Inflammatory macrophage treated with lipopolysaccharide for 1 hour (primary cell): ENCODE measurements at regions not wholly inside any gene's neighbourhood (a gene's known extent, or its start where the extent isn't known, plus 50 kb on each side); places are given as distances from the start of the nearest gene placed in this dataset.
"Not testable (repeated sequence)": the region's sequence is repeated elsewhere in the genome, so short reads cannot be mapped to it uniquely, and the experiment has no call there.

Source experiments
- DNase-seq, 2 donors: peaks; one replicate each; pipeline ENCODE4 v3.0.0-alpha.2; 2020 to 2022

DNA sequence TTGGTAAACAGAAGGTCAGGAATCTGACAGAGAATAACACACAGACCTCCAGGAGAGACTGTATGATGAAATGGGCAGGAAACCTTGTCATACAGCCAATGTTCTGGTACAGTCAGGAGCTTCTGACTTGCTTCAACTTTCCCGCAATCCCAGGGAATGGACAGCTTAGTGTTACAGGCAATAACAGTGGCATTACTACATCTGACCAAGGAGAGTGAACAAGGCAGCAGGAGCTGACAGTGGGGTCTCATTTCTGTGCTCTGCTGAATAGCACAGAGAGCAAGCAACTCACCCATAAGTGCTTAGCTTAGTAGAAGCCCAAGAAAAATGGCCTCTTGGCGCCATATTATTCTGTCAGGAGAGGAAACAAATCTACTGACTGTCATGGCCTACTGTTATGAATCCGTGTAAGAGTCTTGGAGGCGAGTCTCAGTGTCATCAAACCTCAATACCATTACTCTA, 186.2 kb upstream of the MTPN start:
- no peak for DNase-seq

DNA sequence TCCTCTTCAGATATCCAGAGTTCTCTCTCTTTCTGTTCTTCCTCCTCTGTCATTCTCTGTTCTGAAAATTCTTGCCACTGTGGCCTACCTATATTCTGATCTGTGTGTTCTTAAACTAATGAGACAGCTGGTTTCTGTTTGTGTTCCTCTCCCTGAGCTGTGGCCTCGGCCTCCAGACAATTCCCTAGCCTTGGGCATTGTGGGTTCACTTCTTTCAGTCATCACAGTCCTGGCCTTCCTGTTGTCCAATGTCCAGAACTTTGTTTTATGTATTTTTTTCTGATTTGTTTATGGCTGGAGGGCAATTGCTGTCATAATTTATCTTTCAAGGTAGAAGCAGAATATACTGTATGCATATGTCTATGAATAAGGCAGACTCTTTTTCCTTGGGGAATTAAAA, 173.2 kb upstream of the MTPN start:
- DNase-seq, result no peak

DNA sequence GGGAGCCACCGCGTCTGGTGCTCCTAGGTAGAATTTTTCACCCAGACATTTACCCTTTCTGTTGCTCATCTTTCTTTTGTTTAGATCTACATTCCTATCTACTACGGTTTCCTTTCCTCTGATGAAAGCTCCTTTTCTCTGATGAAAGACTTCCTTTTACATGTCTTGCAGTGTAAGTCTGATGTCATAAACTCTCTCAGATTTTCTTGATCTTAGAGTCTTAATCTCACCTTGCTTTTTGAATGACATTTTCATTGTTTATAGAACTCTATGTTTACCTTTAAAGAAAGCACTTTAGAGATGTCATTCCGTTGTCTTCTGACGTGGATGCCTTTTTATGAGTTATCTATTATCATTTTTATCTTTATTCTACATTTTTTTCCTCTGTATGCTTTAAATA, 171.8 kb upstream of the MTPN start:
- DNase-seq, result no peak

DNA sequence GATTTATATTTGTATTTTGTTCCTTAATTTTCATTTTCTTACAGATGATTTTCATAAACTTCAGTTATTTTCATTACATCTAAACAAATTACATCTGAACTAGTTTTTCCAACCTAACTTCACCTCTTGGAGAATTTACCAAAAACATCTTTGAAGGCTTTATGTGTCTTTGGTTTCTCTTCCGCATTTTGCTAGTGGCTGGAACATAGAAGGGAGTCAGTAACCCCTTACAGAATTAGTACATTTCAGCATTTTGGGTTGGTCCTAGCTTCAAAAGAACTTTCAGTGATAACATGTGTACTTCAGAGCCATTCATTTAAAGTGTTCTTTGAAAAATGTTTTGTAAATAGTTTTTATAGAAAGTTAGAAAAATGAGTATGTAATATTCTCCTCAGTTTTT, 169.8 kb upstream of the MTPN start:
- no peak for DNase-seq

DNA sequence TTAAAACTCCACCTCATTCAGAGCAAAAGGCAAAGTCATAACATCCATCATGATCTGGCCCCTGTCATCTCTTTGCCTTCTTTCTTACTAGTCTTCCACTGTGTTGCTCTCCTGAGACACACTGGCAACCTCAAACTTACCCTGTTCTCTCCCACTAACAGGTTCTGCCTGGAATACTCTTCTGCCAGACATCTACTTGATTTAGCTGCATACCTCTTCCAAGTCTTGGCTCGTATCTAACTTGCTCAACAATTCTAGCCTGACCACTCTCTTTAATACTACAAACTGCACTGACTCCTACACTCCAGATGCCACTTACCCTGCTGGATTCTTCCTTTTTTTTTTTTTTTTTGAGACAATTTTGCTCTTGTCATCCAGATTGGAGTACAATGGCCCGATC, 167.0 kb upstream of the MTPN start:
- no peak for DNase-seq

DNA sequence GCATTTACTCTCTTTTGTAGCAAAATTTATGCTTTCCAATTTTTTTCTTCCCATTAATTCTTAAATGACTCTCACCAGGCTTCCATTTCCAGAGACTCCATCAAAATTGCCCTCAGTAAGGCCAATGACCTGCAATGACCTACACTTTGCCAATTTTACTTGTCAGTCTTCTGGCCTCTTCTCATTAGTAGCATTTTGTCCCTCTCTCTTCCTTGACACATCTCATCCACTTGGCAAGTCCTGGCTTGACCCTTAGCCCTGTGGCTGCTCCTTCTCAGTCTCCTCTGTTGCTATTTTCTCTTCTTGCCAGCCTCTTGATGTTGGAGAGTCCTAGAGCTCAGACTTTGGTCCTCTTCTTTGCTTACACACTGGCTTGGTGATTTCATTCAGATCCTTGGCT, 166.1 kb upstream of the MTPN start:
- DNase-seq, result no peak

DNA sequence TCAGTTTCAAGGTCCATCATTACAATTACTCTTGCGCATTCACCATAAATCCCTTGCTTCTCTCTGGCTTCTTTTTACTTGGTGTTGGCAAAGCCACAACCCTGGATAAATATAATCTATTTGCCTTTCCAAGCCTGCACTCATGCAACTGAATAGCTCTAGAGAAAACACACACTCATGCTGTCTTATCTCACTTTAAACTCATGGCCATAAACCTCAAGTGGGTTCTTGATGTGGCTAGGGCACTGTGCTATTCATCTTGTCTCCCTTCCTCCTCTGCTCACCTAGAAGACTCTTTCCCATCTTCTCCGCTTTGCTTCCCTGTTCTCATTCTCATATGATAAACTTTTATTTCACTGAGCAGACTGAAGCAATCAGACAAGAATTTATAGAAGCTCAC, 165.4 kb upstream of the MTPN start:
- no peak for DNase-seq

DNA sequence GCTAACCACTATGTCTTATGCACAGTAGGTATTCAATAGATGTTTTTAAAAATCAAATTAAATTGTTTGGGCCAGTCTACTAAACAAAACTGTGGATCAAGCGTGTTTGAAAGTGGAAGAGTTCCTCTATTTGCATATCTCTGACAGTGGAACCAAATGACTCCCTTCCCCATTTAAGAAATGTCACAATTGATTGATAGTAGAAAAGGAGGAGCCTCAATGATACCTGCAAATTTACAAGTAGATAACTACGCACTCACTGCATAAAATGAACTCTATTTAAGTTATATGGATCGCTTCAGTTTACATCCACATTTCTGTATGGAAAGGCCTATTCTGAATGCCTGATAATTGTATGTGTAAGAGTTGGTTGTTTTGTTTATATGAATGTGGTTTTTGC, 163.3 kb upstream of the MTPN start:
- no peak for DNase-seq

DNA sequence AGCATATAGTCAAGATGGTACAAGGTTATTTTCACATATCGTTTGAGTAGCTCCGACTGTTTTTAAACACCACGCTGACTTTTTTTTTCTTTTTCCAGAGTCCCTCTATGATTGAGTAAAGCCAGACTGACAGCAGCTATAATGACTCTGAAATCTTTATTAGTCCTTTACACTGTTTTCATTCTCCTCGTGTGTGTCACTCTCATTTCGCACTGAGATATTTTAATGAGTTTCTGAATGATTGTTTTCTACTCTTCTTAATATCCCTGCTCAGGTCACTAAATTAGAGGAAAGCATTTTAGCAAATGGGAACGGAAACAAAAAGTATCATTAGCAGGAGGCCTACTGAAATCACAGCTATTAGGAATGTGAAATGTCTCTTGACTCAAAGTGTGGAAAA, 162.3 kb upstream of the MTPN start:
- no peak for DNase-seq

DNA sequence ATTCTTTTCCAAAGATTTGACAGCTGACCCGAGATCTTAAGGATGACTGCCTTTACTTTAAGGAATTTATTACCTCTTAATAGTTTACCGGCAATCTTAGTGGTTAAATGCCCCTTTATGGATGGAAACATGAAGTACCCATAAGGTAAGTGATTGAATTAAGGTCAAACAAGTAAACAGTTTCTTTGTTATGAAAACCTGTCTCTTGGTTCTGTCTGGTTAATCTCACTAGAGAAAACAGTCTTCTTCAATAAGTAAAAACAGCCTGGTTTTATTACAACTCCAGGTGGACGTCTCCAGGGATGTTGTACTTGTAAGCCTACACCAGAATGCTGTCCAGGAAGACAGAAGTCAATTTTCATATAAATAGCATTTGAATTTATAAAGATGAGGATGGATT, 161.8 kb upstream of the MTPN start:
- DNase-seq, result no peak

DNA sequence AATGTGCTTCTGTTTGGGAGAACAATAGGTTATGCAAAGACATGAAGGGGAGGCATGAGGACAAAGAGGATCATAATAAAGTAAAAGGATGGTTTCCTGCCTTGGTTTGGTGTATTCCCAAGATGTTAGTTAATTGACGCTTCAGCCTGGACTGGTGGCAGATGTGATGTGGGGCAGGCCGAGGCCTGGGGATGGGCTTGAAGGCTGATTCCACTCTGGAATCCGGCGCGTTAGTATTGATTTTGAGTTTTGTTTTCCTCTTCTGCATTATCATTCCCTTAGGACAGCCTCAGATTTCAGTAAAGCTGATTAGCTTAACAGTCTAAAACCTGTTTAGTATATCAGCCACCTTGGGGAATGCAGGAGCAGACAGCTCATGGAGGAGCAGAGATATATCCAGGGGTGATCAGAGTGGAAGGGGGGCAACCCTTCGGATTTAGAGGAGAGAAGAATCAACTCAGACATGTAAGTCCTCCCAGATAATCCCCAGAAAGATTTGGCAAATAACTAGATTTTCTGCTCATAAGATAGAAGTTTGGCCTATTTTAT, 159.8 kb upstream of the MTPN start:
- DNase-seq, result no peak

DNA sequence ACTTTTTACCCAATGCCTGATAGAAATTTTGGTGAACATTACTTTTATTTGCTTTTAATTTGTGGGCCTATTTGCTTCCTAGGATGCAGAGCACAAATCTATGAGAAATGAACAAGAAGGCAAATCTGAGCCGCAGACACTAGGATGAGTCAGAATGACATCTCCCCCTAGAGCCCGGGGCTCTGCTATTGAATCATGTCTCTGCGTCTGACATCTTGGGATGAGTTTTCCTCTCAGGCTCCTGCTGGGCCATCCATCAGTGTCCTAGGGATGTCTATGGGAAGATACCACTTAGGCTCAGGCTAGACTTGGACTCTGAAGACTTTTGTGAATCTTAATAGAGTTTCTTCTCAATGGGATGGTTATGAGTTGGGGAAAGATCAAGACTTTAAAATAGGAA, 157.3 kb upstream of the MTPN start:
- no peak for DNase-seq

DNA sequence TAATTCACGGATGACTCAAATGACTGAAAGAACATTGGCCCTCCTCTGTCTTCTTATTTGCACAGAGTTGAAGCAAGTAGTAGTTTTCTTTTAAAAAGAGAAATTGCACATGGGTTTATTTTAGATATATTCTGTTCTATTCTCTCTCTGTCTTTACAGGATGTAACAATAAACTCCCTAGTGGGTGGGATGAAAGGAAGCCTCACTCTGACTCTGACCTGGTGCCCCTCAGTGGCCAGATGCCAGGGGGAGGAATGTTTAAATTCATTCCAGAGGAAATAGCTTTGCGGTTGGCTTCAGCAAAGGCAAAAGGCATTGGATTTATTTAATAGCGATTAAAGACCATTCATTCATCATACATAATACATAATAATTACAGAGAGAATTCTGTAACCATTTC, 156.4 kb upstream of the MTPN start:
- DNase-seq, result no peak

DNA sequence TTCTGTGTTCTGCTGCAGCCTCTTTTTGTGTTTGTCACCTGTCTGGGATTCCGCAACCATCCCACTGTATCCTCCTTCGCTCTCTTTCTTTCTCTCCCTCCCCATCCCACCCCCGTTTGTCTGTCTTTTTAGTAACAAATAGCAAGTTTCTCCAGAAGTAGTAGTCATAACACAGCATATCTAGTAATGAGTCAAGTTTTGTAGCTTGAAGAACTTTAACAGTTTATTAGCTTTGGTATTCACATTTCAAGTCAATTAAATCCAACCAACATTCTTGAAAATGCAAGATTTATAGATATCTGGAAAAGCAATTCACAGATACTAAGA, 154.1 kb upstream of the MTPN start:
- no peak for DNase-seq

DNA sequence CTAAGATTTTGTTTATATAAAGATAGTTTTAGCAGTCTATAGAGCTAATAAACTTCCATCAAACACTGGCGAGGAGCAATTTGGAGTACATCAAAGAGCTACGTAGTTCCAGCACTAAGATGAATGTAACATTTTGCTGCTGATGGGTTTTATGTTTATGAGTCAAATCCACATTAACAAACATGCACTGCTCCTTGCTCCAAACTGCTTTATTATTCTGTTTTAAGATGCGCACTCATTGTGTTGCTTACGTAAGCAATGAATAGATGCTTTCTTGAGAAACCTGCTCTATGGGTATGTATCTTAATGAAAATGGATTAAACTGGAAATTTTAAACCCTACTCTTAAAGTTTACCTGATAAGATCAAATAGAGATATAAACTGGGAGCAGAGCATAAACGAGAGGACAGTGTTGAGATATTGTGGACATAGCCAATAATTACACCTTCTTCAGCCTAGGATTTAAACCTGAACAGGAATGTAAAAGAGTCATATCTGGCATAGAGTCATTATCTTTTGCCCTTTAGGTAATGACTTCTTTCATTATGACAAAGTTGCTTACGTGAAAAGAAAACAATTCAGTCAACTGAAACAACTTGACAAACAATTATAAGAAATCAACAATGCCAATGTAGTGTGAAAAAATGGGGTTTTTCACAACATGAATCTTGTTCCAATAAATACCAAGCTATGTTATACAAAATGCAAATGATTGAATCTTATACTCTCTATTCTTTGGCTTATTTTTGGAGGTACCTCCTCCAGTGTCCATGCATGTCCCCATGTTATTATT, 153.5 kb upstream of the MTPN start:
- no peak for DNase-seq

DNA sequence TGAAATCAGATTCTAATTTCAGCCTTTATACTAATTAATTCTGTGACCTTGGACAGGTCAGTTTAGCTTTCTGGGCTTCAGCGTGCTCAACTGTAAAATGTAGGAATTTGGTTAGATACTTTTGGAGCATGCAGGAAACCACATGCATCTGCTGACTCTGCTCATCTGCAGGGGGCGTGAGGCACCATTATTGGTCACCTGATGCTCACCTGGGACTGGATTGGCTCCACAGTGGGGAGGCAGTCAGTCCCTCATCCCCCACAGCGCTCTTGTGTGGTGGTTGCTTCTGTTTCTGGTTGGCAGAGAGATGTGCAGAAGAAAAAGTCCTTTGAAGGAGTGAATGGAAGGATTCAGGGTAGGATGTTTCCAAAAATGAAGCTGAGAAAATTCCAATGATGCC, 150.9 kb upstream of the MTPN start:
- no peak for DNase-seq

DNA sequence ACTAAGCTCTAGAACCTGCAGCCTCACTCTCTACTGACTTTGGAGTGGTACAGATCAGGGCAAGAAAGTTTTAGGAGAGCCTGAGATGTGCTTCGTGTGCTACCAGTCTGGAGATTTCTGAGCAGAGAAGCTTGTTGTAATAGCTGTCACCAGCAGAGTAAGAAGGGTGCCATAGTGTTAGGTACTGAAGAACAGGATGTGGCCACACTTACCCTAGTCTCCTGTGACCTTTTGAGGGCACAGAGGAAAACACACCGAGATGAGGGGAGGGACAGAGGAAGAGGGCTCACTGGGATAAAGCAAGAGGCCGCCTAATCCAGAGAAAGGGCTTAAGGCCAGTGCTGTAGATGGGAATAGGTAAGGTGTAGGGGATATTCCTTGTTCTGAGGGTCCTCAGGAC, 146.2 kb upstream of the MTPN start:
- no peak for DNase-seq

DNA sequence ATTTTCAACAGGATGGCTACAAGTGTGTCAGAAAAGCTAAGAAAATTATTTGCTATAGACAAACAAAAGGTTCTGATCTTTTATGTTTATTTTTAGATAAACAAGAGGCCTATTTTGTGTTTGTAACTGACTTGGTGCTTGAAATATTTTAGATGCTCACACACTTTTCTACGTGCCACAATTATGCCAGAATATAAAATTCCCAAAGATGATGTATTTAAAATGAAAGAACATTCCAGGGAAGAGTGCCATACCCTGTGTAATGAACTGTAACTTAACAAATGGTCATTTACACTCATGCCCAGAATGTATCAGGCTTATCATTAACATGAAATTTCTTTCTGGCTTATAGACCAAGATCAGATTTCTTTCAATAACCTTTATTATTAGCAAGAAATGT, 144.9 kb upstream of the MTPN start:
- DNase-seq, result no peak

DNA sequence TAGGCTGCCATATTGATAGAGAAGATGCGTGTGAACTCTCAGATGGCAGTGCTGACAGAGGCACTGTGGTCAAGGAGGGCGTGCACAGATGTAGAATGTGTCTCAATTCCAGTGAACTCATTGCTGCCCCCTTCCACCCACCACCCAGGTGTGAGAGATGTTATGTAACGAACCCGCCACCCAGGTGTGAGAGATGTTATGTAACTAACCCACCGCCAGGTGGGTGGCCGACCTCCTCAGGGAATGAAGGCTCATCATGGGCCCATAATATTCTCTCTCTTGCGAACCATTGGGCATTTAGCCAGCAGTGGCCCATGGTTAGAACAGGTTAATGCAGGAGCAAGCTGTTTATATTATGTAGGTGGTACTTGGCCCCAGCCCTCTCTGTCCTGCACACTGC, 140.4 kb upstream of the MTPN start:
- DNase-seq, result no peak

DNA sequence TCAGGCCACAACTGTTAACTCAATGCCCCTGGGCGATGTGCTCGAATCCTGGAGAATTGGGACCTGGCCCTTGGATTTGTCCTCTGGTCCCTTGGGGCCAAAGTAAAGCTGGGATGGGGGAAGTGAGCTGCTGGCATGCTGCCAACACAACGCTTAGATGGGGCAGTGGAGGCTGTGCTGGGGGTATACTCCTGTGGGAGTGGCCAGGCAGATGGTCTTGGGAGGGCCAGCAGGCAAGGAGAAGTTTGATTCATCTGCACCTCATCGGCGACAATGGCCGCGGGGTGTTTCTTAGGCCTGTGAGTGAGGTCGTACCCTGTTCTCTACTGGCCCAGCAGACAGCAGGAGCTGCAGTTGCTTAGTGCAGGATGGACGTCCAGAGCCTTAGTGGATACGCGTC, 139.0 kb upstream of the MTPN start:
- DNase-seq, result no peak

DNA sequence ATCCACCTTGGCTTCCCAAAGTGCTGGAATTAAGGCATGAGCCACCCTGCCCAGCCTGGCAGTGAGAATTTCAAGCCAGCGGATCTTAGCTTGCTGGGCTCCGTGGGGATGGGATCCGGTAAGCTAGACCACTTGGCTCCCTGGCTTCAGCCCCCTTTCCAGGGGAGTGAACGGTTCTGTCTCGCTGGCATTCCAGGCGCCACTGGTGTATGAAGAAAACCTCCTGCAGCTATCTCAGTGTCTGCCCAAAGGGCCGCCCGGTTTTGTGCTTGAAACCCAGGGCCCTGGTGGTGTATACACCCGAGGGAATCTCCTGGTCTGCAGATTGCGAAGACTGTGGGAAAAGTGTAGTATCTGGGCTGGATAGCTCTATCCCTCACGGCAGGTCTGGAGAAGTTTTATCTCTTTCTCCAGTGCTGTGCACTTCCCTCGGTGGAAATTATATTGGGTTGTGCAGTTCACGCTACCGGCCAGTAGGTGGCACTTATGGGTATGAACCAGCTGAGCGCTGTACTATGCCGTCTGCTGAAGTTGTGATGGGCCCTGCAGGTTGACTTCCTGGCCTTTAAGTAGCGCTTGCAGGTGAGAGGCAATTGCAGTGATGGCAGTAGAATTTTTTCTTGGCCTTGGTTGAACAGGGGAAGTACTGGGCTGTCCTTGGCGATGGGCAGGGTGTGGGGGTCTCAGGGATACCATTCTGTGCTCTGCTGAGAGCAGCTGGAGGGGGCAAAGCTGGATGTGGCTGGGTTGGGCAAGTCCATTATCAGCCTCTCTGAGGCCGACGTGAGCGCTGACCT, 138.0 kb upstream of the MTPN start:
- peak in 1 of 2 donors; percentile 60 for DNase-seq

DNA sequence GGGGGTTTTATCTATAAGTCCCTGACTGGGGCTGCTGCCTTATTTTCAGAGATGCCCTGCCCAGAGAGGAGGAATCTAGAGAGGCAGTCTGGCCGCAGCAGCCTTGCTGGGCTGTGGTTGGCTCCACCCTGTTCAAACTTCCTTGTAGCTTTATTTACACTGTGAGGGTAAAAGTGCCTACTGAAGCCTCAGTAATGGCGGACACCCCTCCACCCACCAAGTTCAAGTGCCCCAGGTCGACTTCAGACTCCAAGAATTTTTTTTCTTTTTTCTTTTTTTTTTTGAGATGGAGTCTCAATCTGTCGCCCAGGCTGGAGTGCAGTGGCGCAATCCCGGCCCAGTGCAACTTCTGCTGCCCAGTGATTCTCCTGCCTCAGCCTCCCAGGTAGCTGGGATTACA, 137.3 kb upstream of the MTPN start:
- DNase-seq, result not testable (repeated sequence)

DNA sequence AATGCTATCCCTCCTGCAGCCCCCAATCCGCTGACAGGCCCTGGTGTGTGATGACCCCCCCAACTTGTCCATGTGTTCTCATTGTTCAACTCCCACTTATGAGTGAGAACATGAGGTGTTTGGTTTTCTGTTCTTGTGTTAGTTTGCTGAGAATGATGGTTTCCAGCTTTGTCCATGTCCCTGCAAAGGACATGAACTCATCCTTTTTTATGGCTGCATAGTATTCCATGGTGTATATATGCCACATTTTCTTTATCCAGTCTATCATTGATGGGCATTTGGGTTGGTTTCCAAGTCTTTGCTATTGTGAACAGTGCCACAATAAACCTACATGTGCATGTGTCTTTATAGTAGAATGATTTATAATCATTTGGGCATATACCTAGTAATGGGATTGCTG, 131.9 kb upstream of the MTPN start:
- DNase-seq, result not testable (repeated sequence)

DNA sequence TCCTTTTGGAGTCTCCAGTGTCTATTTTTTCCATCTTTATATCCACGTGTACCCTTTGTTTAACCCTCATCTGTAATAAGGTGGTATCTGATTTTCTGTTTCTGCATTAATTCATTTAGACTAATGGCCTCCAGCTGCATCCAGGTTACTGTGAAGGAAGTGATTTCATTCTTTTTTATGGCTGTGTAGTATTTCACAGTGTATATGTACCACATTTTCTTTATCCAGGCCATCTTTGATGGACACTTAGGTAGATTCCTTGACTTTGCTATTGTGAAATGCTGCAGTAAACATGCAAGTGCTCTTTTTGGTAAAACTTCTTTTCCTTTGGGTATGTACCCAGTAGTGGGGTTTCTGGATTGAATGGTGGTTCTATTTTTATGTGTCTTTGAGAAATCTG, 128.0 kb upstream of the MTPN start:
- DNase-seq, result no peak

DNA sequence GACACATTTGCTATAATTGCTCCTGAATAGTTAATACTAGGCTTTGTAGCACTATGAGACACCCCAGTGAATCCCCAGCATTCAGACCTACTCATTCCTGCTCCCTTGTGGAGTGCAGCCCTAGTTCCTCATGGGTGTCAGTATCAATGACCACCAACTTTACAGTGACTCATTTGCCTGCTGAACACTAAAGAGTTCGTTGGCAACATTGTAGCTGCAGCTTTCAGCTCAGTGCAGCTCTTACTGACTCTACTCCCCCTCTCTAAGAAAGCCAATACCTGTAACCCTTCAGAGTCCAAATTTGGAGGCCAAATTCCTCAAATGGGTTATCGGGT, 127.1 kb upstream of the MTPN start:
- DNase-seq, result no peak
